Endodermal cell (in vitro differentiated cells): ENCODE measurements at regions not wholly inside any gene's neighbourhood (a gene's known extent, or its start where the extent isn't known, plus 50 kb on each side); places are given as distances from the start of the nearest gene placed in this dataset.

Source experiments
- DNase-seq: peaks from one replicate; pipeline ENCODE4 v3.0.0-alpha.2; 2017
- H3K27ac ChIP-seq: 2 replicates; pipeline ENCODE4 v1.5.1; 2013; ENCODE audit warnings: mild to moderate bottlenecking, low read depth, low read length, moderate library complexity
- H3K27me3 ChIP-seq: 2 replicates; pipeline ENCODE4 v1.6.1; 2013; ENCODE audit warnings: mild to moderate bottlenecking, low read length, moderate library complexity; ENCODE audit not compliant: insufficient read depth, control insufficient read depth, poor library complexity, severe bottlenecking
- H3K36me3 ChIP-seq: 2 replicates; pipeline ENCODE4 v1.7.0; 2013; ENCODE audit warnings: mild to moderate bottlenecking, low read length, moderate library complexity; ENCODE audit not compliant: control insufficient read depth, insufficient read depth
- H3K4me1 ChIP-seq: one replicate; pipeline ENCODE4 v1.7.0; 2013; ENCODE audit warnings: low read length; ENCODE audit not compliant: control insufficient read depth, insufficient read depth
- H3K4me3 ChIP-seq: 2 replicates; pipeline ENCODE4 v1.5.1; 2013; ENCODE audit warnings: mild to moderate bottlenecking, low read length, moderate library complexity
- H3K9ac ChIP-seq: 2 replicates; pipeline ENCODE4 v1.6.1; 2013; ENCODE audit warnings: mild to moderate bottlenecking, low read length, moderate library complexity; ENCODE audit not compliant: poor library complexity, severe bottlenecking; ENCODE audit errors: extremely low read depth
- H3K9me3 ChIP-seq: 2 replicates; pipeline ENCODE4 v1.6.1; 2013; ENCODE audit warnings: mild to moderate bottlenecking, low read length, moderate library complexity; ENCODE audit not compliant: control insufficient read depth
- H3K27ac Mint-ChIP-seq: 2 replicates; pipeline ENCODE4 v1.8.0; 2020; ENCODE audit warnings: mixed read lengths
- H3K27me3 Mint-ChIP-seq: 2 replicates; pipeline ENCODE4 v1.8.0; 2021; ENCODE audit warnings: mild to moderate bottlenecking, mixed read lengths; ENCODE audit not compliant: insufficient read depth
- H3K36me3 Mint-ChIP-seq: 2 replicates; pipeline ENCODE4 v1.8.0; 2020; ENCODE audit warnings: low read depth, mixed read lengths
- H3K4me1 Mint-ChIP-seq: 2 replicates; pipeline ENCODE4 v1.8.0; 2020; ENCODE audit warnings: mixed read lengths
- H3K4me3 Mint-ChIP-seq: 2 replicates; pipeline ENCODE4 v1.8.0; 2020; ENCODE audit warnings: mild to moderate bottlenecking, moderate library complexity, mixed read lengths
- H3K9me3 Mint-ChIP-seq: 2 replicates; pipeline ENCODE4 v1.8.0; 2020; ENCODE audit warnings: mild to moderate bottlenecking, mixed read lengths
- CTCF ChIP-seq: fragments of 200-600 bp; sonication (generic); conservative IDR thresholded peaks from 2 replicates; pipeline ENCODE4 v1.5.0; 2021; ENCODE audit warnings: antibody characterized with exemption, mild to moderate bottlenecking
- WGBS, 2 experiments: methylation state at CpG; one replicate each; pipeline versions ENCODE4 v1.1.5 to v1.1.7; 2013; ENCODE audit warnings: missing lambda C conversion rate in 2 of 2, mixed read lengths in 1 of 2; ENCODE audit not compliant: insufficient coverage in 1 of 2, insufficient read length in 1 of 2; 5-methylcytosine and 5-hydroxymethylcytosine counted together

GRCh38 chr17:77324227-77324626, 183.5 kb downstream of the SEC14L1 start:
- Mint-ChIP-seq H3K27ac (peak overlapping the region; percentile 61), H3K27me3 (no peaks in the 10 kb centered on the region), H3K4me3 (no peak overlapping the region), H3K9me3 (no peaks in the 10 kb centered on the region), H3K4me1 (peaks cover 6% of the 10 kb centered on the region), H3K36me3 (peaks cover 3% of the 10 kb centered on the region)
- H3K27ac ChIP-seq = no peak overlapping the region
- H3K9me3 ChIP-seq = no peaks in the 10 kb centered on the region
- H3K27me3 ChIP-seq = no peaks in the 10 kb centered on the region
- 85 to 90% methylated on average over 5 to 8 of the region's 8 CpGs for WGBS, 2 experiments
- DNase-seq = peak; percentile 41
- H3K4me3 ChIP-seq = no peak overlapping the region
- TF ChIP-seq CTCF = no peak
- H3K9ac ChIP-seq = no peak overlapping the region
- H3K4me1 ChIP-seq = no peaks in the 10 kb centered on the region
- H3K36me3 ChIP-seq = no peaks in the 10 kb centered on the region

- H3K36me3 ChIP-seq = no peaks in the 10 kb centered on the region
- H3K36me3 Mint-ChIP-seq = peaks cover 3% of the 10 kb centered on the region
- H3K27ac ChIP-seq = no peak overlapping the region
- no peaks in the 10 kb centered on the region for H3K27me3 Mint-ChIP-seq
- no peaks in the 10 kb centered on the region for H3K4me1 ChIP-seq
- 88 to 93% methylated on average over 6 to 8 of the region's 8 CpGs for WGBS, 2 experiments
- H3K9me3 Mint-ChIP-seq = no peaks in the 10 kb centered on the region
- H3K27ac Mint-ChIP-seq = no peak overlapping the region
- no peak overlapping the region for H3K4me3 ChIP-seq
- no peak for DNase-seq
- H3K4me1 Mint-ChIP-seq = peaks cover 6% of the 10 kb centered on the region
- no peak overlapping the region for H3K4me3 Mint-ChIP-seq
- H3K9me3 ChIP-seq = no peaks in the 10 kb centered on the region
- H3K27me3 ChIP-seq = no peaks in the 10 kb centered on the region
- H3K9ac ChIP-seq = no peak overlapping the region
- TF ChIP-seq CTCF = no peak
These were observed 184.9 kb downstream of the SEC14L1 start for GRCh38 chr17:77325577-77326075.

- peak; percentile 31 for DNase-seq
These were observed 185.4 kb downstream of the SEC14L1 start for GRCh38 chr17:77326076-77326591.

More at GRCh38 chr17:77326076-77326591, 185.4 kb downstream of the SEC14L1 start:
- Histone ChIP-seq H3K27ac (no peak overlapping the region), H3K9me3 (no peaks in the 10 kb centered on the region), H3K27me3 (no peaks in the 10 kb centered on the region), H3K9ac (no peak overlapping the region), H3K4me3 (no peak overlapping the region), H3K36me3 (no peaks in the 10 kb centered on the region), H3K4me1 (no peaks in the 10 kb centered on the region)
- Mint-ChIP-seq H3K36me3 (peaks cover 3% of the 10 kb centered on the region), H3K4me1 (peaks cover 7% of the 10 kb centered on the region), H3K4me3 (no peak overlapping the region), H3K9me3 (no peaks in the 10 kb centered on the region), H3K27me3 (no peaks in the 10 kb centered on the region), H3K27ac (no peak overlapping the region)
- WGBS, 2 experiments = 90 to 96% methylated on average over 17 to 18 of the region's 18 CpGs
- TF ChIP-seq CTCF = no peak
